ENCODE measurements at regions not wholly inside any gene's neighbourhood (a gene's known extent, or its start where the extent isn't known, plus 50 kb on each side); places are given as distances from the start of the nearest gene placed in this dataset.

- DNase-seq, result no peak
- no peak overlapping the region for H3K27ac ChIP-seq (replicated peaks)
Observed at GRCh38 chr20:58129721-58130151, 98.7 kb downstream of the ANKRD60 start.

GRCh38 chr20:58128635-58129625 is 99.5 kb downstream of the ANKRD60 start:
- Histone ChIP-seq H3K4me3 (no peak overlapping the region), H3K36me3 (no peaks in the 10 kb centered on the region), H3K27ac (replicated peaks) (no peak overlapping the region), H3K27me3 (ENCODE audit: low read depth) (peaks cover 63% of the 10 kb centered on the region), H3K4me1 (peaks cover 13% of the 10 kb centered on the region), H3K9me3 (replicated peaks) (peaks cover 28% of the 10 kb centered on the region)
- no peak for DNase-seq
- TF ChIP-seq CTCF (IDR thresholded peaks at IDR 0.05; ENCODE audit: borderline replicate concordance), result no peak
- intact Hi-C loops (cut with micrococcal nuclease), result no loop called here

More at GRCh38 chr20:58129721-58130151, 98.7 kb downstream of the ANKRD60 start:
- Histone ChIP-seq H3K27me3 (ENCODE audit: low read depth) (peaks cover 71% of the 10 kb centered on the region), H3K4me1 (peaks cover 13% of the 10 kb centered on the region), H3K9me3 (replicated peaks) (peaks cover 20% of the 10 kb centered on the region), H3K4me3 (no peak overlapping the region), H3K36me3 (no peaks in the 10 kb centered on the region)
- no peak for TF ChIP-seq CTCF (IDR thresholded peaks at IDR 0.05; ENCODE audit: borderline replicate concordance)
- intact Hi-C loops (cut with micrococcal nuclease), result no loop called here

DNA sequence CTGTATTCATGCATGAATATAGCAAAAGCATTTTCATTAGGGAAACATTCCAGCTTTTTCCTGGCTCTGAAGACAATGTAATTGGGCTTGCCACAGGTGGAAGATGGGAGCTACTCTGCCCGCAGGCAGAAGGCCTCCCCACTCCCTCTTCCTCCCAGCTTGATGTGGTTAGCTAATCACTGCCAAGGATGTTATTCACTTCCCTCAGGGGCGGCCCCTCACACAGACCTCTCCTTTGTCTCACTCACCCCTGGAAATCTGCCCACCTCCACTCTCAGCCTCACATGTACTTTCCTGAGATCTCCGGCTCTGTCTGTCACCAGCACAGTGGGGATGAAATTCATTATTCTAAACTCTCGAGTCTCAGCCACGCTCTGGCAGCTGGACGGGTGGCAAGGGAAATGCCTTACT is 100.7 kb downstream of the ANKRD60 start:
- Histone ChIP-seq H3K4me1 (peaks cover 13% of the 10 kb centered on the region), H3K36me3 (no peaks in the 10 kb centered on the region), H3K27me3 (ENCODE audit: low read depth) (peaks cover 51% of the 10 kb centered on the region), H3K9me3 (replicated peaks) (peaks cover 32% of the 10 kb centered on the region), H3K4me3 (no peak overlapping the region), H3K27ac (replicated peaks) (no peak overlapping the region)
- no peak for DNase-seq
- no peak for TF ChIP-seq CTCF (IDR thresholded peaks at IDR 0.05; ENCODE audit: borderline replicate concordance)
- intact Hi-C loops (cut with micrococcal nuclease), result no loop called here

DNA sequence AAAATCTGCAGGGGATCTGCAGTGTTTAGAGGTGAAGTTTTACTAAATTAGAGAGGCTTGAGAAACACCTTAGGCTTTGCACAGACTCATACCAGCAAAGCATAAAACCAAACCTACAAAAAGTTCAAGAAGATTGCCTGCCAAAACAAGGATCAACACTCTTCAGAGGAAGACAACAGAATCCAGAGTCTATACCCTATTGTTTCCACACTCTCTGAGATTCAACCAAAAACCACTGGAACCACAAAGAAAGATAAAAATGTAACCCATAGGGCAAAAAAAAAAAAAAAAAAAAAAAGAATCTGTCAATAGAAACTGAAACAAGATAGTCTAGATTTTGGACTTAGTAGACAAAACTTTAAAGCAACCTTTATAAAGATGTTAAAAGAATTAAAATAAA is 102.7 kb downstream of the ANKRD60 start:
- peaks cover 32% of the 10 kb centered on the region for H3K9me3 ChIP-seq (replicated peaks)
- TF ChIP-seq CTCF (IDR thresholded peaks at IDR 0.05; ENCODE audit: borderline replicate concordance), result no peak
- peaks cover 31% of the 10 kb centered on the region for H3K27me3 ChIP-seq (ENCODE audit: low read depth)
- intact Hi-C loops (cut with micrococcal nuclease), result no loop called here
- no peaks in the 10 kb centered on the region for H3K36me3 ChIP-seq
- DNase-seq, result no peak
- H3K4me1 ChIP-seq, result peaks cover 2% of the 10 kb centered on the region
- no peak overlapping the region for H3K4me3 ChIP-seq
- no peak overlapping the region for H3K27ac ChIP-seq (replicated peaks)

DNA sequence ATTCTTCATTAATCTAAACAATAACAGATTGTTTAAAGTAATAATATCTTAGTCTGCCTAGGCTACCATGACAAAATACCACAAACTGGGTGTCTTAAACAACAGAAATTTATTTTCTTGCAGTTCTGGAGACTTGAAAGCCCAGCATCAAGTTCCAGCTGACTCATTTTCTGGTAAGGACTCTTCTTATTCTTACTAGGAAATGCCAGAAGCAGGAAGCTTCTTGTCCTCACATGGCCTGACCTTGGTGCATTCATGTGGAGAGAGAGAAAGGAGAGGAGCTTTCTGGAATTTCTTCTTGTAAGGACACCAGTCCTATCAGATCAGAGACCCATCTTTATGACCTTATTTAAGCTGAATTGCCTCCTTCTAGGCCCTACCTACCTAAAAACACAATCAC is 110.5 kb downstream of the ANKRD60 start:
- Histone ChIP-seq H3K4me3 (no peak overlapping the region), H3K4me1 (no peaks in the 10 kb centered on the region), H3K9me3 (replicated peaks) (peaks cover 34% of the 10 kb centered on the region), H3K27ac (replicated peaks) (no peak overlapping the region), H3K36me3 (no peaks in the 10 kb centered on the region), H3K27me3 (ENCODE audit: low read depth) (peaks cover 27% of the 10 kb centered on the region)
- no peak for DNase-seq
- no peak for TF ChIP-seq CTCF (IDR thresholded peaks at IDR 0.05; ENCODE audit: borderline replicate concordance)
- intact Hi-C loops (cut with micrococcal nuclease), result no loop called here

Measured in left ventricle myocardium inferior (tissue), 1 donor.